SU-DHL-6 (cell line): ENCODE measurements at regions not wholly inside any gene's neighbourhood (a gene's known extent, or its start where the extent isn't known, plus 50 kb on each side); places are given as distances from the start of the nearest gene placed in this dataset.

ENCODE experiments used
- H2AFZ ChIP-seq: fragments of 200-600 bp; sonication (generic); 2 replicates; pipeline ENCODE4 v1.6.1; 2014; ENCODE audit warnings: low read depth, mild to moderate bottlenecking, moderate library complexity, mixed read lengths, antibody characterized with exemption, low read length; ENCODE audit not compliant: severe bottlenecking
- H3F3A ChIP-seq: fragments of 200-600 bp; shearing (Covaris generic); 2 replicates; pipeline ENCODE4 v1.6.0; 2016; ENCODE audit warnings: antibody characterized with exemption, mild to moderate bottlenecking; ENCODE audit not compliant: insufficient read depth
- H3K27ac ChIP-seq: fragments of 200-600 bp; sonication (generic); 2 replicates; pipeline ENCODE4 v1.5.1; 2016; ENCODE audit warnings: low read depth, mild to moderate bottlenecking, low read length, moderate library complexity, mixed read lengths
- H3K27me3 ChIP-seq: fragments of 200-600 bp; sonication (generic), shearing (Covaris generic); 2 replicates; pipeline ENCODE4 v1.6.0; 2014; ENCODE audit warnings: mild to moderate bottlenecking, low read length
- H3K36me3 ChIP-seq: fragments of 200-600 bp; sonication (generic); 2 replicates; pipeline ENCODE4 v1.6.1; 2014; ENCODE audit warnings: mild to moderate bottlenecking, low read length, mixed read lengths
- H3K4me2 ChIP-seq: fragments of 300-600, 200-600 bp; shearing (Covaris generic), sonication (generic); 2 replicates; pipeline ENCODE4 v1.6.0; 2014; ENCODE audit warnings: low read length, low read depth, mild to moderate bottlenecking; ENCODE audit not compliant: poor library complexity, severe bottlenecking
- H3K4me3 ChIP-seq: fragments of 200-600 bp; sonication (generic); 2 replicates; pipeline ENCODE4 v1.5.1; 2014; ENCODE audit warnings: antibody characterized with exemption, low read length, mild to moderate bottlenecking, mixed read lengths; ENCODE audit not compliant: insufficient read depth, poor library complexity, severe bottlenecking
- H3K79me2 ChIP-seq: fragments of 200-600 bp; sonication (generic); 2 replicates; pipeline ENCODE4 v1.6.1; 2014; ENCODE audit warnings: mild to moderate bottlenecking, low read length, moderate library complexity; ENCODE audit not compliant: insufficient read depth
- H3K9ac ChIP-seq: fragments of 200-600 bp; sonication (generic); 2 replicates; pipeline ENCODE4 v1.7.0; 2014; ENCODE audit warnings: mild to moderate bottlenecking, low read length
- H3K9me2 ChIP-seq: fragments of 200-600 bp; sonication (generic); replicated peaks from 2 replicates; pipeline ENCODE4 v1.6.1; 2014; ENCODE audit warnings: low read length; ENCODE audit not compliant: insufficient read depth
- H3K9me3 ChIP-seq: fragments of 200-600 bp; sonication (generic); 2 replicates; pipeline ENCODE4 v1.6.1; 2014; ENCODE audit warnings: low read length, mixed read lengths; ENCODE audit not compliant: insufficient read depth
- H4K20me1 ChIP-seq: fragments of 200-600 bp; sonication (generic); 2 replicates; pipeline ENCODE4 v1.6.1; 2014; ENCODE audit warnings: low read depth, mild to moderate bottlenecking, antibody characterized with exemption, low read length, moderate library complexity, mixed read lengths
- EZH2phosphoT487 ChIP-seq: fragments of 200-600 bp; sonication (generic), shearing (Covaris generic); conservative IDR thresholded peaks from 2 replicates; pipeline ENCODE4 v1.6.1; 2018; ENCODE audit warnings: mild to moderate bottlenecking, antibody characterized with exemption, low read length, moderate library complexity, mixed read lengths
- TF ChIP-seq, protein P1 (sequence below): fragments of 200-600 bp; sonication (generic); IDR thresholded peaks from one replicate; pipeline ENCODE4 v1.5.1; 2017; ENCODE audit warnings: antibody characterized with exemption, mild to moderate bottlenecking, low read length, moderate library complexity; ENCODE audit not compliant: insufficient read depth, poor library complexity, severe bottlenecking

DNA sequence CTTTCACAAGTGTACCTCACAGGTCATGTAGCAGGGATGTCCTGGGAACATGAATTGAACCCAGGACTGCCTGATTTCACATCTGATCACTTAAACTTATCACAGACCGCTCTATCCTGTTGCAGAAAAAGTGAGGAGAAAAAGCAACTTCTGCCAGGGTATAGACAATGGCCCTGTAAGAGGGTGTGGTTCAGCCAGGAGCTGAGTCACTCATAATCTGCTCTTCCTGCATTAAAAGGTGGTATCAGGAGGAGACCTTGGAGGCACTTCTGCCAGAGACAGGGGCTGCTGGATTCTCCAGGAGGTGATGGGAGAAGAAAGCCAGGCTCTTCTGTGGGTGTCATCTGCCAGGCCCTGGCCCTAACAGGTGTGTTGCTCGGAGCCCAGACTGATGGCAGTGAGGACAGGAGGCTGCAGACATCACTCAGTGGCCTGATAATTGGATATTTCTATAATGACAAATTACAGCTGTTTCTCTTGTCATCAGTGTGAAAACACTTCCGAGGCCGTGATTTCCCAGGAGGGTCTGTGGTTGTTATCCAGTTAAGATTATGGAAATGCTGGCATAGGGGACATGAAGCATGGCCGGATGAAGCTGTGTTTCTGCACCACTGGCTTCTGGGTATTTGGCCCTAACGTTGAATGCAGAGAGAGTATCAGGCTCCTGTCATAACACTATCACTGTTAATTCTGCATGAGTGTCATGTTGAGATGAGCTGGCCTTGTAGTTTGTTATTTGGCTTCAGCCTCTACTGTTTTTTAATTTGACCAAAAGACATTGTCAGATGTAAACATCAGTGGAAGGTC, 125.1 kb upstream of the ZBED5 start:
- H3F3A ChIP-seq, result no peaks in the 10 kb centered on the region
- TF ChIP-seq EZH2phosphoT487, result no peak
- TF ChIP-seq, protein P1, sequence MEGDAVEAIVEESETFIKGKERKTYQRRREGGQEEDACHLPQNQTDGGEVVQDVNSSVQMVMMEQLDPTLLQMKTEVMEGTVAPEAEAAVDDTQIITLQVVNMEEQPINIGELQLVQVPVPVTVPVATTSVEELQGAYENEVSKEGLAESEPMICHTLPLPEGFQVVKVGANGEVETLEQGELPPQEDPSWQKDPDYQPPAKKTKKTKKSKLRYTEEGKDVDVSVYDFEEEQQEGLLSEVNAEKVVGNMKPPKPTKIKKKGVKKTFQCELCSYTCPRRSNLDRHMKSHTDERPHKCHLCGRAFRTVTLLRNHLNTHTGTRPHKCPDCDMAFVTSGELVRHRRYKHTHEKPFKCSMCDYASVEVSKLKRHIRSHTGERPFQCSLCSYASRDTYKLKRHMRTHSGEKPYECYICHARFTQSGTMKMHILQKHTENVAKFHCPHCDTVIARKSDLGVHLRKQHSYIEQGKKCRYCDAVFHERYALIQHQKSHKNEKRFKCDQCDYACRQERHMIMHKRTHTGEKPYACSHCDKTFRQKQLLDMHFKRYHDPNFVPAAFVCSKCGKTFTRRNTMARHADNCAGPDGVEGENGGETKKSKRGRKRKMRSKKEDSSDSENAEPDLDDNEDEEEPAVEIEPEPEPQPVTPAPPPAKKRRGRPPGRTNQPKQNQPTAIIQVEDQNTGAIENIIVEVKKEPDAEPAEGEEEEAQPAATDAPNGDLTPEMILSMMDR, result no peak
- H3K36me3 ChIP-seq, result no peaks in the 10 kb centered on the region
- H4K20me1 ChIP-seq, result no peaks in the 10 kb centered on the region
- H3K9me2 ChIP-seq, result no peaks in the 10 kb centered on the region
- H3K4me2 ChIP-seq, result no peak overlapping the region
- no peaks in the 10 kb centered on the region for H3K9me3 ChIP-seq
- no peaks in the 10 kb centered on the region for H3K27me3 ChIP-seq
- no peak overlapping the region for H2AFZ ChIP-seq
- no peak overlapping the region for H3K27ac ChIP-seq
- no peak overlapping the region for H3K4me3 ChIP-seq
- H3K9ac ChIP-seq, result no peak overlapping the region
- H3K79me2 ChIP-seq, result no peaks in the 10 kb centered on the region

DNA sequence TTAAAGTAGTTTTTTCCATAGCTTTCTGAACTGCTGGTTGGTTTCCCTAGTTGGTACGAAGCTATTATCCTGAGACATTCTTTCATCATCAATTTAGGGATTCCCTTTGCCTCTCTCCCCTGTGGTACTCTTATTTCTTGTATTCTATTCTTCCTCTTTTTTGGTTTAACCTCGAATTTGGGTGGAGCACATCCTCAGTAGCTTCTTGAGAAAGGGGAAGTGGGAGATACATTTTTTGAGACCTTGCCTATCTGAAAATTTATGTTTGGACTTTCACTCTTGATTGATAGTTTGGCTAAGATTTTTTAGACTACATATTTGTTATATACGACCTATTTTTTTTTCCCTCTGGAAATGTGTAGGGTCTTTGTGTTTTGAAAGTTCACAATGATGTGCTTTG, 121.7 kb upstream of the ZBED5 start:
- TF ChIP-seq EZH2phosphoT487, result no peak
- TF ChIP-seq, protein P1, result no peak
- Histone ChIP-seq H3K27ac (no peak overlapping the region), H3K9me2 (no peaks in the 10 kb centered on the region), H3K9ac (no peak overlapping the region), H3K27me3 (no peaks in the 10 kb centered on the region), H3K4me3 (no peak overlapping the region), H3K4me2 (no peak overlapping the region), H4K20me1 (no peaks in the 10 kb centered on the region), H3F3A (no peaks in the 10 kb centered on the region), H3K36me3 (no peaks in the 10 kb centered on the region), H2AFZ (no peak overlapping the region), H3K9me3 (no peaks in the 10 kb centered on the region), H3K79me2 (no peaks in the 10 kb centered on the region)

DNA sequence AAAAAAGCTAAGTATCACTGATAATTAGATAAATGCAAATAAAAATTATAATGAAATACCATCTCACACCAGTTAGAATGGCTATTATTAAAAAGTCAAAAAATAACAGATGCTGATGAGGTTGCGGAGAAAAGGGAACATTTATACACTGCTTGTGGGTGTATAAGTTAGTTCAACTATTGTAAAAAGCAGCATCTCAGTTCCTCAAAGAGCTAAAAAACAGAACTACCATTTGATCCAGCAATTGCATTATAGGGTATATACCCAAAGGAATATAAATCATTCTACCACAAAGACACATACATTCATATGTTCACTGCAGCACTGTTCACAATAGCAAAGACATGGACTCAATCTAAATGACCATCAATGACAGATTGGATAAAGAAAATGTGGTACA, 120.3 kb upstream of the ZBED5 start:
- Histone ChIP-seq H2AFZ (no peak overlapping the region), H3K4me2 (no peak overlapping the region), H3K9ac (no peak overlapping the region), H3K27me3 (no peaks in the 10 kb centered on the region), H3K4me3 (no peak overlapping the region), H3K27ac (no peak overlapping the region), H3F3A (no peaks in the 10 kb centered on the region), H3K9me3 (no peaks in the 10 kb centered on the region), H3K79me2 (no peaks in the 10 kb centered on the region), H4K20me1 (no peaks in the 10 kb centered on the region), H3K9me2 (no peaks in the 10 kb centered on the region), H3K36me3 (no peaks in the 10 kb centered on the region)
- TF ChIP-seq EZH2phosphoT487, result no peak
- TF ChIP-seq, protein P1, result no peak
